GM21717 (cell line): ENCODE measurements at regions not wholly inside any gene's neighbourhood (a gene's known extent, or its start where the extent isn't known, plus 50 kb on each side); places are given as distances from the start of the nearest gene placed in this dataset.
A peak's percentile ranks its signal among the peaks of the same experiment; 100 is the strongest.

Source experiments
- ATAC-seq: cut with Tn5 transposase; IDR thresholded peaks from one replicate; pipeline ENCODE4 v1.9.1; 2021; ENCODE audit warnings: mild to moderate bottlenecking, moderate library complexity; ENCODE audit not compliant: unreplicated experiment

GRCh38 chr21:36532769-36533467 lies 53.0 kb upstream of the CLDN14 start:
- no peak for ATAC-seq

GRCh38 chr21:36533468-36533848 lies 53.5 kb upstream of the CLDN14 start:
- no peak for ATAC-seq

GRCh38 chr21:36534656-36535055 lies 54.7 kb upstream of the CLDN14 start:
- no peak for ATAC-seq

GRCh38 chr21:36535618-36536241 lies 55.8 kb upstream of the CLDN14 start:
- peak; percentile 63 for ATAC-seq

GRCh38 chr21:36538761-36539160 lies 58.8 kb upstream of the CLDN14 start:
- no peak for ATAC-seq

GRCh38 chr21:36539434-36540150 lies 59.7 kb upstream of the CLDN14 start:
- no peak for ATAC-seq

- ATAC-seq: no peak
Measured at GRCh38 chr21:36540700-36541099, 60.8 kb upstream of the CLDN14 start.

GRCh38 chr21:36541721-36542139 lies 61.8 kb upstream of the CLDN14 start:
- no peak for ATAC-seq

- ATAC-seq: peak; percentile 52
Measured at GRCh38 chr21:36542312-36543101, 62.6 kb upstream of the CLDN14 start.

- no peak for ATAC-seq
Measured at GRCh38 chr21:36543924-36544323, 64.0 kb upstream of the CLDN14 start.

- ATAC-seq: no peak
Measured at GRCh38 chr21:36544545-36544944, 64.6 kb upstream of the CLDN14 start.

GRCh38 chr21:36545776-36546511 lies 66.0 kb upstream of the CLDN14 start:
- no peak for ATAC-seq

GRCh38 chr21:36547464-36547863 lies 67.5 kb upstream of the CLDN14 start:
- no peak for ATAC-seq

GRCh38 chr21:36548866-36549265 lies 68.9 kb upstream of the CLDN14 start:
- ATAC-seq: no peak

- ATAC-seq: no peak
Measured at GRCh38 chr21:36549470-36549869, 69.5 kb upstream of the CLDN14 start.

GRCh38 chr21:36550761-36551160 lies 70.8 kb upstream of the CLDN14 start:
- ATAC-seq: no peak

- ATAC-seq: no peak
Measured at GRCh38 chr21:36551321-36551720, 71.4 kb upstream of the CLDN14 start.

- no peak for ATAC-seq
Measured at GRCh38 chr21:36551731-36552433, 72.0 kb upstream of the CLDN14 start.

- no peak for ATAC-seq
Measured at GRCh38 chr21:36552434-36552785, 72.5 kb upstream of the CLDN14 start.

GRCh38 chr21:36553406-36553805 lies 73.5 kb upstream of the CLDN14 start:
- ATAC-seq: no peak
